Esophagus muscularis mucosa (tissue), 4 donors: ENCODE measurements at regions not wholly inside any gene's neighbourhood (a gene's known extent, or its start where the extent isn't known, plus 50 kb on each side); places are given as distances from the start of the nearest gene placed in this dataset.

Source experiments
- DNase-seq: peaks from one replicate; pipeline ENCODE4 v3.0.0-alpha.2; 2017; ENCODE audit errors: extremely low spot score
- H3K27ac ChIP-seq, 4 donors: fragments of 200-600 bp; sonication (generic); replicated peaks in 1 of 4; 1 replicate in 3 of 4; 2 replicates in 1 of 4; pipeline ENCODE4 v1.5.1; 2016 to 2019; ENCODE audit warnings: mild to moderate bottlenecking in 1 of 4
- H3K27me3 ChIP-seq, 4 donors: fragments of 200-600 bp; sonication (generic); one replicate each; pipeline versions ENCODE4 v1.5.1 to v1.6.0; 2016 to 2019
- H3K36me3 ChIP-seq, 4 donors: fragments of 200-600 bp; sonication (generic); one replicate each; pipeline ENCODE4 v1.5.1; 2016 to 2019
- H3K4me1 ChIP-seq, 4 donors: fragments of 200-600 bp; sonication (generic); one replicate each; pipeline ENCODE4 v1.5.1; 2016 to 2019
- H3K4me3 ChIP-seq, 4 donors: fragments of 200-600 bp; sonication (generic); 1 replicate in 2 of 4; 2 replicates in 2 of 4; pipeline ENCODE4 v1.5.1; 2016 to 2019; ENCODE audit warnings: mild to moderate bottlenecking in 4 of 4, moderate library complexity in 1 of 4
- H3K9me3 ChIP-seq, 4 donors: fragments of 200-600 bp; sonication (generic); 1 replicate in 3 of 4; 2 replicates in 1 of 4; pipeline ENCODE4 v1.5.1; 2016 to 2019
- CTCF ChIP-seq, 3 experiments: fragments of 200-600 bp in 2 of 3; fragments of 450-650 bp in 1 of 3; sonication (generic) in 2 of 3; IDR thresholded peaks; one replicate each; pipeline ENCODE4 v1.5.1; 2017 to 2019; ENCODE audit warnings: antibody characterized with exemption in 3 of 3, mild to moderate bottlenecking in 2 of 3, moderate library complexity in 1 of 3
- EP300 ChIP-seq: sonication (generic); formaldehyde crosslinking; IDR thresholded peaks from one replicate; pipeline ENCODE4 v1.6.1; 2017; ENCODE audit warnings: antibody characterized with exemption
- POLR2A ChIP-seq: fragments of 450-650 bp; IDR thresholded peaks from one replicate; pipeline ENCODE4 v1.6.1; 2017; ENCODE audit warnings: antibody characterized with exemption, moderate library complexity, mild to moderate bottlenecking, low read depth
- POLR2AphosphoS5 ChIP-seq, 2 donors: sonication (generic); formaldehyde crosslinking; IDR thresholded peaks; one replicate each; pipeline ENCODE4 v1.6.1; 2017; ENCODE audit warnings: antibody characterized with exemption in 2 of 2
- WGBS: methylation state at CpG from one replicate; pipeline ENCODE4 v1.1.5; 2018; 5-methylcytosine and 5-hydroxymethylcytosine counted together
- intact Hi-C: fragments of 100-400 bp; cut with DNase I; formaldehyde crosslinking; loops from one replicate; pipeline ENCODE4 v1.15.1; 2023

GRCh38 chr4:7121174-7121573 is 53.3 kb upstream of the GRPEL1 start:
- 76% methylated on average over 14 of the region's 15 CpGs for WGBS
- TF ChIP-seq POLR2AphosphoS5 (IDR thresholded peaks at IDR 0.05) = no peak
- TF ChIP-seq POLR2A = no peak
- TF ChIP-seq CTCF (IDR thresholded peaks at IDR 0.05) = no peak
- Histone ChIP-seq H3K4me3 (no peak overlapping the region), H3K4me1 (peaks cover 10 to 15% (median 14%) of the 10 kb centered on the region in 4 donors), H3K27me3 (no peaks in the 10 kb centered on the region), H3K9me3 (no peaks in the 10 kb centered on the region), H3K27ac (no peak overlapping the region), H3K36me3 (no peaks in the 10 kb centered on the region)
- DNase-seq = no peak
- intact Hi-C loops = no loop called here

GRCh38 chr4:7120341-7120740 is 52.5 kb upstream of the GRPEL1 start:
- no peak for DNase-seq
- Histone ChIP-seq H3K9me3 (no peaks in the 10 kb centered on the region), H3K36me3 (no peaks in the 10 kb centered on the region), H3K27me3 (no peaks in the 10 kb centered on the region), H3K4me3 (no peak overlapping the region), H3K27ac (no peak overlapping the region), H3K4me1 (peaks cover 7 to 10% (median 10%) of the 10 kb centered on the region in 4 donors)
- TF ChIP-seq CTCF (IDR thresholded peaks at IDR 0.05) (no peak), POLR2A (no peak), POLR2AphosphoS5 (IDR thresholded peaks at IDR 0.05) (no peak), EP300 (no peak)
- intact Hi-C loops = no loop called here
- WGBS = 88% methylated on average over 8 of the region's 8 CpGs

GRCh38 chr4:7118013-7118832 is 50.4 kb upstream of the GRPEL1 start:
- H3K27me3 ChIP-seq = no peaks in the 10 kb centered on the region
- TF ChIP-seq EP300 (no peak), CTCF (IDR thresholded peaks at IDR 0.05) (no peak), POLR2AphosphoS5 (IDR thresholded peaks at IDR 0.05) (no peak), POLR2A (no peak)
- no peaks in the 10 kb centered on the region for H3K9me3 ChIP-seq
- DNase-seq = no peak
- no peaks in the 10 kb centered on the region for H3K36me3 ChIP-seq
- H3K27ac ChIP-seq = no peak overlapping the region
- H3K4me1 ChIP-seq = no peaks in the 10 kb centered on the region
- 91% methylated on average over 2 of the region's 2 CpGs for WGBS
- intact Hi-C loops = no loop called here
- H3K4me3 ChIP-seq = no peak overlapping the region
